GM10266 (cell line): ENCODE measurements at regions not wholly inside any gene's neighbourhood (a gene's known extent, or its start where the extent isn't known, plus 50 kb on each side); places are given as distances from the start of the nearest gene placed in this dataset.

ENCODE experiments used
- DNase-seq: peaks from one replicate; pipeline ENCODE4 v3.0.0; 2012; ENCODE audit errors: extremely low spot score
- TF ChIP-seq, protein P1 (sequence below): IDR thresholded peaks from 2 replicates; pipeline ENCODE4 v1.5.1; 2012; ENCODE audit warnings: mild to moderate bottlenecking, low read depth; ENCODE audit not compliant: control insufficient read depth, insufficient read depth; ENCODE audit errors: missing control alignments

DNA sequence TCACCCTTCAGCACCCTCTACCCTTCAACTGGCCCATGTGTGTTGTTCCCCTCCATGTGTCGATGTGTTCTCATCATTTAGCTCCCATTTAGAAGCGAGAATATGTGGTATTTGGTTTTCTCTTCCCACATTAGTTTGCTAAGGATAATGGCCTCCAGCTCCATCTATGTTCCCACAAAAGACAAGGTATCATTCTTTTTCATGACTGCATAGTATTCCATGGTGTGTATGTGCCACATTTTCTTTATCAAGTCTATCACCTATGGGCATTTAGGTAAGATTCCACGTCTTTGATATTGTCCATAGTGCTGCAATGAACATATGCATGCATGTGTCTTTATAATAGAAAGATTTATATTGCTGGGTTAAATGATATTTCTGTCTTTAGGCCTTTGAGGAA lies 325.1 kb upstream of the ADAMTS16 start:
- no peak for DNase-seq
- TF ChIP-seq, protein P1, sequence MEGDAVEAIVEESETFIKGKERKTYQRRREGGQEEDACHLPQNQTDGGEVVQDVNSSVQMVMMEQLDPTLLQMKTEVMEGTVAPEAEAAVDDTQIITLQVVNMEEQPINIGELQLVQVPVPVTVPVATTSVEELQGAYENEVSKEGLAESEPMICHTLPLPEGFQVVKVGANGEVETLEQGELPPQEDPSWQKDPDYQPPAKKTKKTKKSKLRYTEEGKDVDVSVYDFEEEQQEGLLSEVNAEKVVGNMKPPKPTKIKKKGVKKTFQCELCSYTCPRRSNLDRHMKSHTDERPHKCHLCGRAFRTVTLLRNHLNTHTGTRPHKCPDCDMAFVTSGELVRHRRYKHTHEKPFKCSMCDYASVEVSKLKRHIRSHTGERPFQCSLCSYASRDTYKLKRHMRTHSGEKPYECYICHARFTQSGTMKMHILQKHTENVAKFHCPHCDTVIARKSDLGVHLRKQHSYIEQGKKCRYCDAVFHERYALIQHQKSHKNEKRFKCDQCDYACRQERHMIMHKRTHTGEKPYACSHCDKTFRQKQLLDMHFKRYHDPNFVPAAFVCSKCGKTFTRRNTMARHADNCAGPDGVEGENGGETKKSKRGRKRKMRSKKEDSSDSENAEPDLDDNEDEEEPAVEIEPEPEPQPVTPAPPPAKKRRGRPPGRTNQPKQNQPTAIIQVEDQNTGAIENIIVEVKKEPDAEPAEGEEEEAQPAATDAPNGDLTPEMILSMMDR = no peak

DNA sequence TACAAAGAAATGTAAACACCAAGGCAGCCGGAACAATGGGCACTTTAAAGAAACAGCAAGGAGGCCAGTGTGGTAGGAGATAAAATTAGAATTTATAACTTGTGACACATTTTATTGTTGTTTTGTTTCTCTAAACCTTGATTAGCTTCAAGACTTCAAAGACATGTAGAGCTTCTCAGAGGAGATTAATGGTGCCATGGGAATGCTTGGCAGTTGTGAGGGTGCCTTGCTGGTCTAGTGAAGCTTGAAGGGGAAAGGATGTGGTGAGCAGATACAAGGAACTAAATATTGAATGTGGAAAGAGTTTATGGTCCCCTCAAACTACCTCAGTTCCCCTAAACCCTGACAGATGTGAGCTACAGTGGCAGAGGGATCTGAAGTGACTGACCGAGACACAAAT lies 322.4 kb upstream of the ADAMTS16 start:
- DNase-seq = no peak
- TF ChIP-seq, protein P1 = no peak

DNA sequence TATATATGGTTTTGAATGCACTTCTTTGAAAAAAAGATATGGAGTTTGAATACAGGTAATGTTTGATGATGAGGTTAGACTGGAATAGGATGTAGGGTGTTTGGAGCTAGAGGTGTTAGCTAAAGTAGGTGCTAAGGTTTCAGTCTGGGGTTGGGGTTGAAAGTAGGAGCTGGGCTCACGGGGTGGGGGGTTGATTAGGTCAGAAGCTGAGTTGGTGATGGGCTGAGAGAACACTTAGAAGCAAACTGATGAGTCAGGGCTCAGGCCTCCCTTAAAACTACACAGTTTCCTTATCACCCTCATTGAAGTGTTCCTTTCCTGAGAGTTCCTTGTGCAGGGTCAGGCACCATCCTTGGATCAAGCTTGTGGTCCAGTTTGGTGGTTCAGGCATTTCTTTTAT lies 308.8 kb upstream of the ADAMTS16 start:
- TF ChIP-seq, protein P1 = no peak
- DNase-seq = no peak

DNA sequence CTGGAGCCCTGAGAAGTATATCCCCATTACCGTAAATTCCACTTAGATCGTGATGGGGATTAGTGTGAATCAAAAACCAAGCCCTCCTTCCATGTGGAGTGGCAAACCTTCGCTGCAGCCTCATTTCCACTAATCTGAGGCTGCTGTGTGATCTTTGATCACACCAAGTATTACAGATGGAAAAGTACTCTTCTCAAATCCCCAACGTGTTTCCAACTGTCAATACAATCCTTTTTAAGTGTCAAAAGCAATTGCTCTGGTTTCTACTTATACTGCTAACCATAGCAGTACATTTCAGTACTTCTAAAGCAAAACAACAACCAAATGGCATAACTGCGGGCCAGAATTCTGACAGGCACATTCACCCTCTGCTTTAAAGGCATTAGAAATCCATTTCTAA lies 307.7 kb upstream of the ADAMTS16 start:
- no peak for DNase-seq
- TF ChIP-seq, protein P1 = no peak

DNA sequence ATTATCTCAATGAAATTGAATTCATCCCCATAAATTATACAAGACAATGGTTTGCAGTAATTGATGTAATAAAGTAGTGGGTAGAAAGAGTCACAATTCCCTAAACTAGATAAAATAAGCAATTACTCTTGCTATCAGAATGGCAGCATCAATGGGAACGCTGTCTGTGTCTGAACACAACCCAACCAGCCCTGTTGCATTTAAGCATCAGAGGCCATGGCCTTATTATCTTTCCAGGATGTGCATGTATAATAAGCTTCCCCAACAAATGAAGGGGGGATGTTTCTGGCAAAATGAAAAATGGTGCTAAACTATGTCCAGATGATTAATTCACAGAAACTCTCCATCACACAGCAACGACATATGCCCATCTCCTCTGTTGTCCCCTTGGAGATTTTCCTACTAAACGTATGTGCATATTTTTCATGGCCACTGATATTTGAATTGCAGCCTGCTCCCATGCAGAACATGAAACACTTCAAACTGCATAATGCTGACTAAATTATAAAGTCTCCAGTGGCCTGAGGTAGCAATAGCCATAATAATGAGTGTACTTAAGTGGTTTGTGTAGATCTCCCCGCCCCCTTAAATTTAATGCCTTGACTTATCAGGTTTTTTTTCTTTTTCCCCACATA lies 306.9 kb upstream of the ADAMTS16 start:
- TF ChIP-seq, protein P1 = no peak
- DNase-seq = no peak

DNA sequence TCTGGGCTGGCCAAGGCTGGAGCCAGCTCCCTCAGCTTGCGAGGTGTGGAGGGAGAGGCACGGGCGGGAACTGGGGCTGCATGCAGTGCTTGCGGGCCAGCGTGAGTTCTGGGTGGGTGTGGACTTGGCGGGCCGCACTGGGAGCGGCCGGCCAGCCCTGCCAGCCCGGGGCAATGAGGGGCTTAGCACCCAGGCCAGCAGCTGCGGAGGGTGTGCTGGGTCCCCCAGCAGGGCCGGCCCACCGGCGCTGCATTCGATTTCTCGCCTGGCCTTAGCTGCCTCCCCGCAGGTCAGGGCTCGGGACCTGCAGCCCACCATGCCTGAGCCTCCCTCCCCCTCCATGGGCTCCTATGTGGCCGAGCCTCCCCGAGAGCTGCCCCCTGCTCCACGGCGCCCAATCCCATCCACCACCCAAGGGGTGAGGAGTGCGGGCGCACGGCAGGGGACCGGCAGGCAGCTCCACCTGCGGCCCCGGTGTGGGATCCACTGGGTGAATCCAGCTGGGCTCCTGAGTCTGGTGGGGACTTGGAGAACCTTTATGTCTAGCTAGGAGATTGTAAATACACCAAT lies 302.6 kb upstream of the ADAMTS16 start:
- TF ChIP-seq, protein P1 = no peak
- DNase-seq = no peak

DNA sequence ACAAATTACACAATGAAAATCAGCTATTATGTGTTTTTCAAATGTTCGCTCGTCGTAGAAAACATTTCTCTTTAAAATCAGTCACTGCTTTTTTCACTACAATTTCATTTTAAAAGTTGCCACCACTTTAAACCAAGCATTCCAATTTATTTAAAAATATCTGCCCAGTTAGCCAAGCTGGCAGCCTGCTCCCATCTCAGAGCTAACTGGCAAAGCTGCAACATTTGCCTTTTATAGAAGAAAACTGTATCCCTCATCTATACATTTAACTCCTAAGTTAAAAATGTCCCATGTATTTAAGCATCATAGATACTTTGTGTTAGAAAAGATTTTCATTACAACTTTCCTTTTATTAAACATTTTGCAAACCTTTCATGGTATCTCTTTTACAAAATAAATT lies 294.9 kb upstream of the ADAMTS16 start:
- TF ChIP-seq, protein P1 = no peak
- no peak for DNase-seq
